ENCODE measurements at regions not wholly inside any gene's neighbourhood (a gene's known extent, or its start where the extent isn't known, plus 50 kb on each side); places are given as distances from the start of the nearest gene placed in this dataset.

DNA sequence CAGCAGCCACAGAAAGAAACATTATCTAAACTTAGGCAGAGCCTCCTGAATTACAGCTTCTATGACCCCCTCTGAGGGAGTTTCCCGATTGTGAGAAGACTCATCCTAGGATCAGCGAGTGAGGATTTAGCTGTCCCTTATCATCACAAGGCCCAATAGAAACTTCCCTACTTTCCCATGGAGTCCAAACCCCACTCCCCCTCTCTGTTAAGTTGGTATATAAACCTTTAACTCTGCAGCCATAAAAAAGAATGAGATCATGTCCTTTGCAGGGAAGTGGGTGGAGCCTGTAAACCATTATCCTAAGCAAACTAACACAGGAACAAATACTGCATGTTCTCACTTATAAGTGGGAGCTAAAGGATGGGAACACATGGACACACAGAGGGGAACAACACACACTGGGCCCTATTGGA, 78.8 kb downstream of the MYL12B start:
- TF ChIP-seq POLR2A (IDR thresholded peaks at IDR 0.05; ENCODE audit: low read depth, low read length), result no peak
- no peak for TF ChIP-seq BHLHE40 (IDR thresholded peaks at IDR 0.05; ENCODE audit: low read depth, low read length)
- no peak for TF ChIP-seq CEBPB (IDR thresholded peaks at IDR 0.05; ENCODE audit: low read depth, low read length)
- TF ChIP-seq, protein P1, sequence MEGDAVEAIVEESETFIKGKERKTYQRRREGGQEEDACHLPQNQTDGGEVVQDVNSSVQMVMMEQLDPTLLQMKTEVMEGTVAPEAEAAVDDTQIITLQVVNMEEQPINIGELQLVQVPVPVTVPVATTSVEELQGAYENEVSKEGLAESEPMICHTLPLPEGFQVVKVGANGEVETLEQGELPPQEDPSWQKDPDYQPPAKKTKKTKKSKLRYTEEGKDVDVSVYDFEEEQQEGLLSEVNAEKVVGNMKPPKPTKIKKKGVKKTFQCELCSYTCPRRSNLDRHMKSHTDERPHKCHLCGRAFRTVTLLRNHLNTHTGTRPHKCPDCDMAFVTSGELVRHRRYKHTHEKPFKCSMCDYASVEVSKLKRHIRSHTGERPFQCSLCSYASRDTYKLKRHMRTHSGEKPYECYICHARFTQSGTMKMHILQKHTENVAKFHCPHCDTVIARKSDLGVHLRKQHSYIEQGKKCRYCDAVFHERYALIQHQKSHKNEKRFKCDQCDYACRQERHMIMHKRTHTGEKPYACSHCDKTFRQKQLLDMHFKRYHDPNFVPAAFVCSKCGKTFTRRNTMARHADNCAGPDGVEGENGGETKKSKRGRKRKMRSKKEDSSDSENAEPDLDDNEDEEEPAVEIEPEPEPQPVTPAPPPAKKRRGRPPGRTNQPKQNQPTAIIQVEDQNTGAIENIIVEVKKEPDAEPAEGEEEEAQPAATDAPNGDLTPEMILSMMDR (conservative IDR thresholded peaks at IDR 0.05; ENCODE audit: low read depth, low read length), result no peak
- TF ChIP-seq, protein P2, sequence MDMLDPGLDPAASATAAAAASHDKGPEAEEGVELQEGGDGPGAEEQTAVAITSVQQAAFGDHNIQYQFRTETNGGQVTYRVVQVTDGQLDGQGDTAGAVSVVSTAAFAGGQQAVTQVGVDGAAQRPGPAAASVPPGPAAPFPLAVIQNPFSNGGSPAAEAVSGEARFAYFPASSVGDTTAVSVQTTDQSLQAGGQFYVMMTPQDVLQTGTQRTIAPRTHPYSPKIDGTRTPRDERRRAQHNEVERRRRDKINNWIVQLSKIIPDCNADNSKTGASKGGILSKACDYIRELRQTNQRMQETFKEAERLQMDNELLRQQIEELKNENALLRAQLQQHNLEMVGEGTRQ (IDR thresholded peaks at IDR 0.05; ENCODE audit: low read depth, low read length), result no peak
- no peak for TF ChIP-seq SMC3 (IDR thresholded peaks at IDR 0.05; ENCODE audit: low read depth, low read length)
- TF ChIP-seq FOS (IDR thresholded peaks at IDR 0.05; ENCODE audit: low read depth, low read length), result no peak
- TF ChIP-seq RAD21 (IDR thresholded peaks at IDR 0.05; ENCODE audit: low read length), result no peak
- no peak for TF ChIP-seq RCOR1 (IDR thresholded peaks at IDR 0.05; ENCODE audit: insufficient replicate concordance, low read length)
- no peak for TF ChIP-seq CHD1 (IDR thresholded peaks at IDR 0.05; ENCODE audit: low read depth, low read length)
- no peak for TF ChIP-seq RFX5 (IDR thresholded peaks at IDR 0.05; ENCODE audit: low read depth, low read length)
- TF ChIP-seq, protein P3, sequence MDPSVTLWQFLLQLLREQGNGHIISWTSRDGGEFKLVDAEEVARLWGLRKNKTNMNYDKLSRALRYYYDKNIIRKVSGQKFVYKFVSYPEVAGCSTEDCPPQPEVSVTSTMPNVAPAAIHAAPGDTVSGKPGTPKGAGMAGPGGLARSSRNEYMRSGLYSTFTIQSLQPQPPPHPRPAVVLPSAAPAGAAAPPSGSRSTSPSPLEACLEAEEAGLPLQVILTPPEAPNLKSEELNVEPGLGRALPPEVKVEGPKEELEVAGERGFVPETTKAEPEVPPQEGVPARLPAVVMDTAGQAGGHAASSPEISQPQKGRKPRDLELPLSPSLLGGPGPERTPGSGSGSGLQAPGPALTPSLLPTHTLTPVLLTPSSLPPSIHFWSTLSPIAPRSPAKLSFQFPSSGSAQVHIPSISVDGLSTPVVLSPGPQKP (IDR thresholded peaks at IDR 0.05; ENCODE audit: borderline replicate concordance, low read depth, low read length), result no peak
- TF ChIP-seq MAZ (IDR thresholded peaks at IDR 0.05; ENCODE audit: borderline replicate concordance, low read depth, low read length), result no peak

All from IMR-90 (cell line).